Fibroblast of pulmonary artery (primary cell): ENCODE measurements at regions not wholly inside any gene's neighbourhood (a gene's known extent, or its start where the extent isn't known, plus 50 kb on each side); places are given as distances from the start of the nearest gene placed in this dataset.

Experiments
- DNase-seq: peaks from one replicate; pipeline ENCODE4 v3.0.0-alpha.2; 2010; ENCODE audit warnings: low read depth
- H3K4me3 ChIP-seq: replicated peaks from 2 replicates; pipeline ENCODE4 v1.5.1; 2011; ENCODE audit warnings: low read depth, mild to moderate bottlenecking, control low read depth, low read length, moderate library complexity
- TF ChIP-seq, protein P1 (sequence below): IDR thresholded peaks from 2 replicates; pipeline ENCODE4 v1.5.1; 2011; ENCODE audit warnings: mild to moderate bottlenecking, control low read depth, low read length, inconsistent platforms; ENCODE audit errors: missing control alignments

DNA sequence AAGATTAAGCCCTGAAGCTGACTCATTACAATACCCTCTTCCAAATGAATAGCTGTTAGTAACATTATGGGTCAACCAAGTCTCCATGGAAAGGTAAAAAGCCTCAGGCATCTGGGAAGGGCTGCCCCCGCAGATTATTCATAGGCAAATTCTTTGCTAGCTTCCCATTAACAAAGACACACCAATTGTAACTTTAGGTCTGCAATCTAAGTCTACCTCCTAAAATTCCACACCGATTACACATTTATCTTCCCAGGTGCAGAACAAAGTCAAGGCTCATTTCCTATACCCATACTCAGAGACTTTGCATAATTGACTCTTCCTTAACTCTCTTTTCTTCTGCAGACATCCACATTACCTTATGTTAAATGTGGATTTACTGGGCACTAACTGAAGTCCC, 826.3 kb upstream of the MBL2 start:
- no peak for DNase-seq
- TF ChIP-seq, protein P1, sequence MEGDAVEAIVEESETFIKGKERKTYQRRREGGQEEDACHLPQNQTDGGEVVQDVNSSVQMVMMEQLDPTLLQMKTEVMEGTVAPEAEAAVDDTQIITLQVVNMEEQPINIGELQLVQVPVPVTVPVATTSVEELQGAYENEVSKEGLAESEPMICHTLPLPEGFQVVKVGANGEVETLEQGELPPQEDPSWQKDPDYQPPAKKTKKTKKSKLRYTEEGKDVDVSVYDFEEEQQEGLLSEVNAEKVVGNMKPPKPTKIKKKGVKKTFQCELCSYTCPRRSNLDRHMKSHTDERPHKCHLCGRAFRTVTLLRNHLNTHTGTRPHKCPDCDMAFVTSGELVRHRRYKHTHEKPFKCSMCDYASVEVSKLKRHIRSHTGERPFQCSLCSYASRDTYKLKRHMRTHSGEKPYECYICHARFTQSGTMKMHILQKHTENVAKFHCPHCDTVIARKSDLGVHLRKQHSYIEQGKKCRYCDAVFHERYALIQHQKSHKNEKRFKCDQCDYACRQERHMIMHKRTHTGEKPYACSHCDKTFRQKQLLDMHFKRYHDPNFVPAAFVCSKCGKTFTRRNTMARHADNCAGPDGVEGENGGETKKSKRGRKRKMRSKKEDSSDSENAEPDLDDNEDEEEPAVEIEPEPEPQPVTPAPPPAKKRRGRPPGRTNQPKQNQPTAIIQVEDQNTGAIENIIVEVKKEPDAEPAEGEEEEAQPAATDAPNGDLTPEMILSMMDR: no peak
- H3K4me3 ChIP-seq: no peak overlapping the region

DNA sequence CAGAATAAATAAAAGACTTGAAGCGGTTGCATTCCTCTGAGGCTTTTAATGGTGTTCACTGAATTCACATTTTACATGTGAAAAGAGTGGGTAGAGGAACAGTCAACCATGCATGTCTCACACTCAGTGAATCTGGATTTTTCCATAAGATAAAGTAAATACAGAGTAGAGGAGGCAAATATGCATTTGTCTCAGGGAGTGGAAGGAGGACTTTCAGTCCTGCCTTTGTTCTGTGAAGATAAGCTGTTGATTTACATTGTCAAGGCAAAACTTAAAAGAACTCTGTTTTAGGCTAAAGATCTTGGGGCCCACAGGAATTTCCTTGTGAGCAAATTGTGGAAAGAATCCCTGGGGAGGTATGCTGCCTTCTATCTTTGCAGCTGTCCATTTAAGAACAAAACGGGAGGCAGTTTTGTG, 825.3 kb upstream of the MBL2 start:
- TF ChIP-seq, protein P1: no peak
- no peak overlapping the region for H3K4me3 ChIP-seq
- no peak for DNase-seq

DNA sequence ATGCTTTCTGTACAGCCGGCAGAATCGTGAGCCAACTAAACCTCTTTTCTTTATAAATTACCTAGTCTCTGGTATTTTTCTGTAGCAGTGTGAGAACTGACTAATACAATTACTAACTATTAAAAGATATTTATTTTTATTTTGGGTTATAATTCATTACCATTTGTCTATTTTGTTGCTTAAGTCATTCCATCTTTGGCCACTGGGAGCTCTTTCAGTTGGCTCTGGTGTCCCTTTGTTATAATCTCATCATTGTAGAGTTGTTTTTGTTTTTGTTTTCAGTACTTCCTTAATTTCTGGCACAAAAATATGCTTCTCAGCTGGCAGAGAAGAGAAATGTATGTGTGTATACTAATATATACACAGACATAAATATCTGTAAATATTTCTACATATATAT, 807.9 kb upstream of the MBL2 start:
- no peak for DNase-seq
- TF ChIP-seq, protein P1: no peak
- H3K4me3 ChIP-seq: no peak overlapping the region

DNA sequence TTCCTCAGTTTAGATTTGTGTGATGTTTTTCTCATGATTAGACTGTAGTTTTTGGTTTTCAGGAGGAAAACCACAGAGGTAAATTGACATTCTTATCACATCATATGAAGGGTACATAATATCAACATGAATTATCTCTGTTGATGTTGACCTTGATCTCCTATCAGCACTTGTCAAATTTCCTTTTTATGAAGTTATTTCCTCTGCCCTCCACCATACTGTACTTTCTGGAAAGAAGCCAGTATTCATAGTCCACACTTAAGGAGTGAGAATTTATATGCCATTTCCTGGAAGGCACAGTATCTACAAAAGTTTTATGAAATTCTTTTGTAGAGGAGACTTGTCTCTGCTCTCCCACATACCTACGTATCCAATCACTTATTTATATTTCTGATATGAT, 807.2 kb upstream of the MBL2 start:
- H3K4me3 ChIP-seq: no peak overlapping the region
- TF ChIP-seq, protein P1: no peak
- no peak for DNase-seq

DNA sequence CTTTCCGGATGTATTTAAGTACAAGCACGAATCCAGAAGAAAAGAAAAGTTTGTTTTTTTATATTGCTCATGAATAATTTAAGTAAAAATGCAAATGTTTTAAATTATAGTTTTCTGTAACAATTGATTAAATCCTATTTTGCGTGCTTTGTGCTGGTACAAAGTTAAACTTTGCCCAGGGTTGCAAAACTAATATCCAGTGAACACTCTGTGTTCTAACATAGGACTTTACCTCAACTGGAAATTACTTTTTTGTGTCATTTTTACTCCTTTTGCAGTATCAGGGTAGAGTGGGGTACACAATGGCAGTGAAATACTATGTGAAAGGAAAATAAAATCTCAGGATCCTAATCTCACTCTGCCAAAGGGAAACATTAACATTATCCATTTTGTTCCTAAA, 801.4 kb upstream of the MBL2 start:
- TF ChIP-seq, protein P1: no peak
- no peak for DNase-seq
- H3K4me3 ChIP-seq: no peak overlapping the region

DNA sequence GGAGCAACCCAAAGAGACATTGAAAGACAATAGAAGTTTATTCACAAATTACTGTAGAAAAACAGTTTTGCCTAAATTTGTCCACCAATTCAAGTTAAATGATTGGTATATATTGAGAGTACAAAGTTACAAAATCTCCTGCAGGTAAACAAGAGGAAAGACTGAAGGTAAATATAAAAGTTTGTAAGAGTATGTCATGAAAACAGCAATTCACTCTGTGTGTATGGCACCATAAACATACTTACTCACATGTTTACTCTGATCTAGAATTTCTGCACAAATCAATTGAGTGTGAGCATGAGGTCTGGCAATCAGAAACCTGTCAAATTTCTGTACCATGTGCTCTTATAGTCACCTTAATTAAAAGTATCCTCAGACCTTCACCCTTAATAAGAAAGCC, 800.9 kb upstream of the MBL2 start:
- H3K4me3 ChIP-seq: no peak overlapping the region

DNA sequence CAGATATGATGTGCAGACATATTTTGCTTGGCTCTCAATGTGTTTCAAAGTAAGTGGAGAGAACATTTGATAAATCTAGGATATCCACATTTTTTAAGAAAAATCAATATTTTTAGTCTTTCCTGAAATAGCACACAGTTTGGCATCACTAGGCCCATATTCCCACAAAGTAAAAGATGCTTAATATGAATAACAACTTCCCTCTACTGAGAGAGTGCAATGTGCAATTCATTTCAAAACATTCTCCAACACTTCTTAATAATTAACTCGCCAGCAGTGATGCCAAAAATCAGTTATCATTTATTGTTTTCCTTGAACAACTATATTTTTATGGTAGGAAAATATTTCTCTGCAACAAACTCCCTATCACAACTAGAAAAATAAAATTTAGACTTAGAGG, 800.2 kb upstream of the MBL2 start:
- DNase-seq: no peak
- TF ChIP-seq, protein P1: no peak
- no peak overlapping the region for H3K4me3 ChIP-seq

More for the DNA sequence above, 800.9 kb upstream of the MBL2 start:
- no peak for DNase-seq
- TF ChIP-seq, protein P1: no peak
